ENCODE measurements at regions not wholly inside any gene's neighbourhood (a gene's known extent, or its start where the extent isn't known, plus 50 kb on each side); places are given as distances from the start of the nearest gene placed in this dataset.

GRCh38 chr13:69142101-69142500, 965.5 kb upstream of the ATXN8OS start:
- Histone ChIP-seq H3K4me2 (ENCODE audit: insufficient read depth in 1 of 2, low read depth in 2 of 2, low read length in 2 of 2) (no peak overlapping the region), H3K4ac (replicated peaks; ENCODE audit: insufficient read length, low read depth, low read length) (no peak overlapping the region), H3K4me3 (ENCODE audit: extremely low read depth in 1 of 4, insufficient read depth in 2 of 4, low read depth in 3 of 4, low read length in 4 of 4) (no peak overlapping the region), H2AK5ac (ENCODE audit: low read depth, low read length) (no peak overlapping the region), H3K27me3 (replicated peaks in 1 of 4; ENCODE audit: control insufficient read depth in 3 of 4, extremely low read depth in 1 of 4, insufficient read depth in 3 of 4, low read length in 3 of 4) (peaks cover 0 to 1% (median 0%) of the 10 kb centered on the region in 4 experiments; a peak in 1 of 7 replicates), H4K8ac (ENCODE audit: extremely low read depth, insufficient read depth, low read length) (no peak overlapping the region), H4K91ac (replicated peaks; ENCODE audit: insufficient read length, low read length) (no peak overlapping the region), H2AFZ (ENCODE audit: low read length) (no peak overlapping the region), H3K4me1 (replicated peaks in 1 of 4; ENCODE audit: control insufficient read depth in 3 of 4, insufficient read depth in 4 of 4, low read length in 3 of 4) (no peaks in the 10 kb centered on the region), H4K5ac (ENCODE audit: insufficient read length, low read depth, low read length) (no peak overlapping the region), H3K79me1 (ENCODE audit: low read depth, low read length) (no peaks in the 10 kb centered on the region), H2BK120ac (replicated peaks; ENCODE audit: low read depth, low read length) (no peak overlapping the region), H3K9me3 (ENCODE audit: insufficient read depth in 2 of 2, low read depth in 1 of 2, low read length in 1 of 2) (no peaks in the 10 kb centered on the region), H3K56ac (replicated peaks; ENCODE audit: insufficient read length, low read depth, low read length) (no peak overlapping the region), H3K14ac (ENCODE audit: insufficient read length) (no peak overlapping the region), H3K9ac (replicated peaks in 1 of 4; ENCODE audit: extremely low read depth in 1 of 4, low read depth in 3 of 4, low read length in 3 of 4) (no peak overlapping the region), H3K23ac (ENCODE audit: insufficient read length) (no peak overlapping the region), H4K20me1 (replicated peaks in 1 of 2; ENCODE audit: control insufficient read depth in 1 of 2, insufficient read depth in 2 of 2, low read length in 2 of 2) (no peaks in the 10 kb centered on the region), H3K79me2 (ENCODE audit: control insufficient read depth in 1 of 2, insufficient read depth in 2 of 2, low read length in 2 of 2) (no peaks in the 10 kb centered on the region), H3K18ac (ENCODE audit: extremely low read depth, low read length) (no peak overlapping the region), H3K36me3 (ENCODE audit: control insufficient read depth in 2 of 4, insufficient read depth in 4 of 4, low read length in 3 of 4) (no peaks in the 10 kb centered on the region), H2BK15ac (ENCODE audit: low read length) (no peak overlapping the region), H2BK12ac (ENCODE audit: low read depth, low read length) (no peak overlapping the region), H2BK5ac (ENCODE audit: low read depth, low read length) (no peak overlapping the region), H3K23me2 (ENCODE audit: low read depth, low read length) (no peaks in the 10 kb centered on the region), H3K27ac (ENCODE audit: low read depth, low read length) (no peak overlapping the region), H2BK20ac (ENCODE audit: low read length) (no peak overlapping the region)
- ChIA-PET CTCF (ENCODE audit: partially characterized antibody) (interaction anchor here (0.6 kb wide), 1 partner anchor 49 kb away, joined by 3 read pairs; no protein-coding TSS in a partner anchor), POLR2A (ENCODE audit: partially characterized antibody) (no interaction called here)
- whole genome bisulfite sequencing, 2 experiments (ENCODE audit: extremely low coverage in 1 of 2, insufficient coverage in 1 of 2, insufficient read length in 1 of 2, insufficient replicate concordance in 2 of 2, low coverage in 1 of 2, low lambda C conversion rate in 2 of 2, missing lambda C conversion rate in 1 of 2): 96% methylated on average over 3 of the region's 3 CpGs; no CpG with 5 or more reads in 1 of the 2 experiments
- DNase-seq (ENCODE audit: low read depth in 1 of 2, low spot score in 2 of 2) (no peak), FAIRE-seq (no peak)
- TF ChIP-seq SP4 (IDR thresholded peaks at IDR 0.05; ENCODE audit: low read length) (no peak), POLR2A (IDR thresholded peaks at IDR 0.05; ENCODE audit: control extremely low read depth in 1 of 2, low read depth in 2 of 2, low read length in 2 of 2) (no peak), TAF7 (optimal IDR thresholded peaks at IDR 0.05; ENCODE audit: borderline replicate concordance, low read depth, low read length) (no peak), POLR2AphosphoS5 (IDR thresholded peaks at IDR 0.05; ENCODE audit: low read depth, low read length) (no peak), BCL11A (IDR thresholded peaks at IDR 0.05; ENCODE audit: low read depth in 2 of 2, low read length in 2 of 2) (no peak), TBP (IDR thresholded peaks at IDR 0.05; ENCODE audit: low read depth, low read length) (no peak), KDM1A (IDR thresholded peaks at IDR 0.05; ENCODE audit: borderline replicate concordance, low read length) (no peak), POU5F1 (IDR thresholded peaks at IDR 0.05; ENCODE audit: low read depth, low read length) (no peak), SIX5 (IDR thresholded peaks at IDR 0.05; ENCODE audit: low read depth, low read length) (no peak), SIN3A (conservative IDR thresholded peaks at IDR 0.05 in 1 of 2, IDR thresholded peaks at IDR 0.05 in 1 of 2; ENCODE audit: low read depth in 1 of 2, low read length in 2 of 2) (no peak), CEBPB (IDR thresholded peaks at IDR 0.05; ENCODE audit: low read depth, low read length) (no peak)

Measured in H1 (cell line).